ENCODE measurements at regions not wholly inside any gene's neighbourhood (a gene's known extent, or its start where the extent isn't known, plus 50 kb on each side); places are given as distances from the start of the nearest gene placed in this dataset.

DNA sequence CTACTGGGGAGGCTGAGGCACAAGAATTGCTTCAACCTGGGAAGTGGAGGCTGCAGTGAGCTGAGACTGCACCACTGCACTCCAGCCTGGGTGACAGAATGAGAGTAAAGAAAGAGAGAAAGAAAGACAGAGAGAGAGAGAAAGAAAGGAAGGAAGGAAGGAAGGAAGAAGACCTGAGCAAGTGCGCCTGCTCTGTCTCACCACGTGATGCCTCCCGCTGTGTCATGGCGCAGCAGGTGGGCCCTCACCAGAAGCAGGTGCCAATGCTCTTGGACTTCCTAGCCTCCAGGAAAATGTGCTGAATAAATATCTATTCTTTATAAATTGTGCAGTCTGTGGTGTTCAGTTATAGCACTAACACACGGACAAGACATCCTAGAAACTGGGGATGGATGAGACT lies 270.0 kb downstream of the CYP26B1 start:
- no peaks in the 10 kb centered on the region for H3K4me1 ChIP-seq
- no peaks in the 10 kb centered on the region for H3K9me3 ChIP-seq
- H3K27me3 ChIP-seq = no peaks in the 10 kb centered on the region
- no peak for DNase-seq
- no peak overlapping the region for H3K4me3 ChIP-seq (ENCODE audit: low read depth, low read length)
- no peaks in the 10 kb centered on the region for H3K36me3 ChIP-seq
- TF ChIP-seq, protein P1, sequence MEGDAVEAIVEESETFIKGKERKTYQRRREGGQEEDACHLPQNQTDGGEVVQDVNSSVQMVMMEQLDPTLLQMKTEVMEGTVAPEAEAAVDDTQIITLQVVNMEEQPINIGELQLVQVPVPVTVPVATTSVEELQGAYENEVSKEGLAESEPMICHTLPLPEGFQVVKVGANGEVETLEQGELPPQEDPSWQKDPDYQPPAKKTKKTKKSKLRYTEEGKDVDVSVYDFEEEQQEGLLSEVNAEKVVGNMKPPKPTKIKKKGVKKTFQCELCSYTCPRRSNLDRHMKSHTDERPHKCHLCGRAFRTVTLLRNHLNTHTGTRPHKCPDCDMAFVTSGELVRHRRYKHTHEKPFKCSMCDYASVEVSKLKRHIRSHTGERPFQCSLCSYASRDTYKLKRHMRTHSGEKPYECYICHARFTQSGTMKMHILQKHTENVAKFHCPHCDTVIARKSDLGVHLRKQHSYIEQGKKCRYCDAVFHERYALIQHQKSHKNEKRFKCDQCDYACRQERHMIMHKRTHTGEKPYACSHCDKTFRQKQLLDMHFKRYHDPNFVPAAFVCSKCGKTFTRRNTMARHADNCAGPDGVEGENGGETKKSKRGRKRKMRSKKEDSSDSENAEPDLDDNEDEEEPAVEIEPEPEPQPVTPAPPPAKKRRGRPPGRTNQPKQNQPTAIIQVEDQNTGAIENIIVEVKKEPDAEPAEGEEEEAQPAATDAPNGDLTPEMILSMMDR (IDR thresholded peaks at IDR 0.05; ENCODE audit: low read depth, low read length) = no peak

DNA sequence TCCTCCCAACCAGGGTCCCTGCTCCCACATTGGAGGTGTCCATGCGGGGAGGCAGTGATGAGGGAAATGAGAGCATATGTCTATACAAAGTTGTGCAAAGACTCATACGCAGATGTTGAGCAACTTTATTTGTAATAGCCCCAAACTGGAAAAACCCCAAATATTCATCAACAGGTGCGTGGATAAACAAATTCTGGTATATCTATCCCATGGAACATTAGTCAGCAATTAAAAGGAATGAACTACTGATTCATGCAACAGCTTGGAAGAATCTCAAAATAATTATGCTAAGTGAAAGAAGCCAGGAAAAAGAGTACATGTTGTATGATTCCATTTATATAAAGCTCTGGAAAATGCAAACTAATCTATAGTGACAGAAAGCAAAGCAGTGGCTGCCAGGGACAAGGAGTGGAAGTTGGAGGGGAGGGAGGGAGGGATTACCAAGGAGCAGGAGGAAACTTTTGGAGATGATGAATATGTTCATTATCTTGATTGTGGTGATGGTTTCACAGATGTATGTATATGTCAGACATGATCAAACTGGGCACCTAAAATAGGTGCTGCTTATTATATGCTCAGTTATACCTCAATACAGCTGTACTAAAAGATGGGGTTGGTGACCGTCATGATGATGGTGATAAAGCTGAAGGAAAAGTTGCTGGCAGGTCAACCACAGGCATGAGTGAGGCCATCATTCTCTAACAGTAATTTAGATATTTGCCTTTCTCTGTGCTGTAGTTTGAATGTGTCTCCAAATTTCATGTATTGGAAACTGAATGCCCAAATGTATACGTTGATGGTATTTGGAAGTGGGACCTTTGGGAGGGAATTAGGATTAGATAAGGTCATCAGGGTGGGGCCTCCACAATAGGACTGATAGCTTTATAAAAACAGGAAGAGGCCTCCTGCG lies 270.9 kb downstream of the CYP26B1 start:
- Histone ChIP-seq H3K4me3 (ENCODE audit: low read depth, low read length) (no peak overlapping the region), H3K9me3 (no peaks in the 10 kb centered on the region), H3K4me1 (no peaks in the 10 kb centered on the region), H3K36me3 (no peaks in the 10 kb centered on the region), H3K27me3 (no peaks in the 10 kb centered on the region)
- DNase-seq = no peak
- TF ChIP-seq, protein P1 (IDR thresholded peaks at IDR 0.05; ENCODE audit: low read depth, low read length) = no peak

DNA sequence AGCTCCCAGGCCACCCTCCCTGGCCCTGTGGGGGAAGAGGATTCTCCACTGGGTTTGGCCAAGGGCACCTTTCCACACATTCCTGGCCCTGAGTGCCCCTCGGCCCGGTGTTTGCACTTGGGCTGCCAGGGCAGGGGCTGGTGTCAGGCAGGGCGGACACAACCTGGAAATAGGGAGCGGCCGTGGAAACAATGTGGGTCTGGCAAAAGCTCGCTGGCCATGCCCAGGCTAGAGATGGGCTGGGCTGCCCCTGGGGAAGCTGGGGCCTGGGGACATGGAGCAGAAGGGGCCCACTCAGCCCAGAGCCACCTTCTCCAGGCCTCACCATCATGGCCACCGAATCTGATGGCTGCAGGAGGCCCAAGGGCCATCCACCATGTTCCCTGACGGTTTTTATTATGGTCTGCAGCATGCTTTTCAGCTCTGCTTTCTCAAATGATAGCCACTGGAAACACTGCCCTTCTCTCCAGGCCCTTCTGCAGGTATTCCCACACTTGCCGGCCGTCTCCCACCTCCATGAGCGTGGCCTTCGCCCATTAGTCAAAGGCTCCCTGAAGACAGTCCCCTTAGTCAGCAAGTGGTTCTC lies 275.1 kb downstream of the CYP26B1 start:
- Histone ChIP-seq H3K9me3 (no peaks in the 10 kb centered on the region), H3K4me3 (ENCODE audit: low read depth, low read length) (no peak overlapping the region), H3K27me3 (no peaks in the 10 kb centered on the region), H3K4me1 (no peaks in the 10 kb centered on the region), H3K36me3 (no peaks in the 10 kb centered on the region)
- DNase-seq = no peak
- TF ChIP-seq, protein P1 (IDR thresholded peaks at IDR 0.05; ENCODE audit: low read depth, low read length) = no peak

DNA sequence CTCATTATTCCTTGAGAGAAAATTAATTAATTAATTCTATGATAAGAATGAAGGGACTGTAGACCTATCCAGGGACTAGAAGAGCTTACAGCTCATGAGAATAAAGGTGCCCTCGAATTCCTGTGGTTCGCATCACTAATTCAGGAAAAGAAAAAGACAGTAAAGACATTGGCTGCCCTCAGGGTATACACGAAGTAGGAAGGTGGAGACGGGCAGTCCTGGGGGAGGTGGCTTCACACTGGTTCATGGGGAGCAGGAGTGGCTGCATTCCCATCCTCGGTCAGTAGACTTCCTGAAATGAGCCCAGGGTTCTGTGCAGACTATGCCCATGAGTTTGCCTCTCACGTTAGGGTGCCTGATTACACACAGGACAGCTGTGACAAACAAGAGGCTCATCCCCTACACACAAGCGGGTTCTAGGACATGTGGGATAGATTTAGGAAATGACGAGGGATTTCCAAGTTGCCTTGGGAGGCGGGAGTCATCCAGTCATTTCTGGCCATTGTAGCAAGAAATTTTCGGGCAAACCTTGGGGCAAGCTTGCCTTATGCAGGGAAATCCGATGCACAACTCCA lies 282.2 kb downstream of the CYP26B1 start:
- no peak for DNase-seq
- Histone ChIP-seq H3K27me3 (no peaks in the 10 kb centered on the region), H3K4me1 (no peaks in the 10 kb centered on the region), H3K9me3 (no peaks in the 10 kb centered on the region), H3K4me3 (ENCODE audit: low read depth, low read length) (no peak overlapping the region), H3K36me3 (no peaks in the 10 kb centered on the region)
- TF ChIP-seq, protein P1 (IDR thresholded peaks at IDR 0.05; ENCODE audit: low read depth, low read length) = no peak

DNA sequence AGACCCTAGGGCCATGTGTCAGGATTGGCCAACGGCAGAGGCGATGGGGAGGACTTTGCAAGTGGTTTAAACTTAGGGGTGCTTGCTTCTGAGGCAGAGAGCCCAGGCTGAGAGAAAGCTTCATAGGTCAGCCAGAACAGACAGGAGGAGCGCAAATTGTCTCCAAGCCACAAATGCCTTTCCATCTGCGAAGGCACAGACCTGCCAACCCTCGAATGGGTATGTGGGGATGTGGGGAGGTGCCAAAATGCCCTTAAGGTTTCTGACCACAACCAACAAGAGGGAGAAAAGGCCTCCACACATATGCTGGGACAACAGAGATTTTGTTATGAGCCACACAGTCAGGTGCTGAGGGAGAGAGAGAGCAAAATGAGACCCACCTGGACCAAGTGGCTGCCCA lies 283.6 kb downstream of the CYP26B1 start:
- Histone ChIP-seq H3K27me3 (no peaks in the 10 kb centered on the region), H3K4me3 (ENCODE audit: low read depth, low read length) (no peak overlapping the region), H3K36me3 (no peaks in the 10 kb centered on the region), H3K9me3 (no peaks in the 10 kb centered on the region), H3K4me1 (no peaks in the 10 kb centered on the region)
- DNase-seq = no peak
- TF ChIP-seq, protein P1 (IDR thresholded peaks at IDR 0.05; ENCODE audit: low read depth, low read length) = no peak

DNA sequence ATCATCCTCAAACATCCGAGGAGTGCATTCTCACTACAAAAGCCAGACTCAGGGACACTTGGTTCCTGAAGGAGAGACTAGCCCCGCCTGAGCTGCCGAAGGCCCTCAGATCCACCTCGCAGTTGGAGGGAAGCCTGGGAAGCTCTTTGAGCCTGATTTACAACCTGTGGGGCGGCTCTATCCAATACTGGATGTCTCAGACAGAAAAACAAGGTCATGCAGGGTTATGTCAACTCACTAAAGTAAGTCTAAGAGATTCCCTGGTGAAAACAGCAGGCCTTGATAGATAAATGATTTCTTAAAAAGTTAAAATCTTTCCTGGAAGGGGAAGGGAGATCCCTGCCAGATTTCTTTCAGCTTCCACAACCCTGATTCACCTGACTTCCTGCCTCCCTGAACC lies 284.3 kb downstream of the CYP26B1 start:
- no peaks in the 10 kb centered on the region for H3K27me3 ChIP-seq
- no peaks in the 10 kb centered on the region for H3K9me3 ChIP-seq
- no peaks in the 10 kb centered on the region for H3K4me1 ChIP-seq
- H3K4me3 ChIP-seq (ENCODE audit: low read depth, low read length) = no peak overlapping the region
- DNase-seq = no peak
- TF ChIP-seq, protein P1 (IDR thresholded peaks at IDR 0.05; ENCODE audit: low read depth, low read length) = no peak
- no peaks in the 10 kb centered on the region for H3K36me3 ChIP-seq

All from BE2C (cell line).